ENCODE measurements at regions not wholly inside any gene's neighbourhood (a gene's known extent, or its start where the extent isn't known, plus 50 kb on each side); places are given as distances from the start of the nearest gene placed in this dataset.

DNA sequence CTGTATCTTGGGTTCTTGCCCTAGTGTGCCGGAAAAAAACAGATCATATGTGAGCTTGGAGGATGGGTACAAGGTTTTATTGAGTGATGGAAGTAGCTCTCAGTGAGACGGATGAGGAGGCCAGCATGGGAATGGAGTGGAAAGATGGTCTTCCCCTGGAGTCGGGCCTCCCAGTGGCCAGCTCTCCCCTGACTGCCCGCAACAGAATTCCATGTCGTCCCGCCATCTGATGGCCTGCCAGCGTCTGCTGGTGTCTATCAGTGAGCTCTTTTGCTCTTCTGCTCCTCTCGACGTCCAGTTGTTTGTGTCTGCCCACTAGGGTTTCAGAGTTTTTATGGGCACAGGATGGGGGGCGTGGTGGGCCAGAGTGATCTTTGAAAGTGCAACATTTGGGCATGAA lies 315.2 kb upstream of the BRINP3 start:
- TF ChIP-seq POLR2AphosphoS5 (IDR thresholded peaks at IDR 0.05) (no peak), POLR2A (IDR thresholded peaks at IDR 0.05) (no peak)
- TF ChIP-seq, protein P1, sequence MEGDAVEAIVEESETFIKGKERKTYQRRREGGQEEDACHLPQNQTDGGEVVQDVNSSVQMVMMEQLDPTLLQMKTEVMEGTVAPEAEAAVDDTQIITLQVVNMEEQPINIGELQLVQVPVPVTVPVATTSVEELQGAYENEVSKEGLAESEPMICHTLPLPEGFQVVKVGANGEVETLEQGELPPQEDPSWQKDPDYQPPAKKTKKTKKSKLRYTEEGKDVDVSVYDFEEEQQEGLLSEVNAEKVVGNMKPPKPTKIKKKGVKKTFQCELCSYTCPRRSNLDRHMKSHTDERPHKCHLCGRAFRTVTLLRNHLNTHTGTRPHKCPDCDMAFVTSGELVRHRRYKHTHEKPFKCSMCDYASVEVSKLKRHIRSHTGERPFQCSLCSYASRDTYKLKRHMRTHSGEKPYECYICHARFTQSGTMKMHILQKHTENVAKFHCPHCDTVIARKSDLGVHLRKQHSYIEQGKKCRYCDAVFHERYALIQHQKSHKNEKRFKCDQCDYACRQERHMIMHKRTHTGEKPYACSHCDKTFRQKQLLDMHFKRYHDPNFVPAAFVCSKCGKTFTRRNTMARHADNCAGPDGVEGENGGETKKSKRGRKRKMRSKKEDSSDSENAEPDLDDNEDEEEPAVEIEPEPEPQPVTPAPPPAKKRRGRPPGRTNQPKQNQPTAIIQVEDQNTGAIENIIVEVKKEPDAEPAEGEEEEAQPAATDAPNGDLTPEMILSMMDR (IDR thresholded peaks at IDR 0.05 in 8 of 11, conservative IDR thresholded peaks at IDR 0.05 in 3 of 11) = no peak
